IMR-90 (cell line): ENCODE measurements at regions not wholly inside any gene's neighbourhood (a gene's known extent, or its start where the extent isn't known, plus 50 kb on each side); places are given as distances from the start of the nearest gene placed in this dataset.

ENCODE experiments used
- ATAC-seq: fragments of 200-7000 bp; cut with Tn5 transposase; 2 replicates; pipeline ENCODE4 v1.9.1; 2020; ENCODE audit warnings: low read depth, mild to moderate bottlenecking, moderate library complexity
- BruUV-seq: library from RNA; stranded (reverse); fragments of 400-500 nt; replicated peaks from 2 replicates; lab custom pipeline; 2021; lab: Mats Ljungman, UMichigan
- CTCF ChIA-PET: fragments of 300-600 bp; formaldehyde crosslinking; extraction: SDS; loops from one replicate; lab custom pipeline; 2021; ENCODE audit warnings: antibody characterized with exemption; lab: Yijun Ruan, JAX
- POLR2A ChIA-PET: fragments of 300-600 bp; sonication (Branson Sonifier 250); formaldehyde crosslinking; loops from one replicate; lab custom pipeline; 2022; ENCODE audit warnings: antibody characterized with exemption; ENCODE audit not compliant: unreplicated experiment; lab: Charles Lee
- DNase-seq: peaks from one replicate; pipeline ENCODE4 v3.0.0; 2013
- H2AFZ ChIP-seq: replicated peaks from 2 replicates; pipeline ENCODE3; 2013; ENCODE audit warnings: low read length, mild to moderate bottlenecking; ENCODE audit not compliant: poor library complexity
- H2AK5ac ChIP-seq: 2 replicates; pipeline ENCODE4 v1.6.1; 2013; ENCODE audit warnings: low read depth, low read length, inconsistent platforms
- H2AK9ac ChIP-seq: replicated peaks from 2 replicates; pipeline ENCODE3; 2013; ENCODE audit warnings: mild to moderate bottlenecking, low read depth, low read length, moderate library complexity; ENCODE audit not compliant: poor library complexity
- H2BK120ac ChIP-seq: 2 replicates; pipeline ENCODE4 v1.6.1; 2013; ENCODE audit warnings: low read depth, low read length, inconsistent platforms
- H2BK15ac ChIP-seq: 3 replicates; pipeline ENCODE4 v1.6.1; 2013; ENCODE audit warnings: low read depth, low read length, inconsistent platforms
- H2BK20ac ChIP-seq: 2 replicates; pipeline ENCODE4 v1.6.1; 2013; ENCODE audit warnings: low read depth, mild to moderate bottlenecking, inconsistent platforms, low read length, moderate library complexity
- H2BK5ac ChIP-seq: 2 replicates; pipeline ENCODE4 v1.6.1; 2013; ENCODE audit warnings: mild to moderate bottlenecking, low read depth, low read length, inconsistent platforms; ENCODE audit not compliant: poor library complexity, severe bottlenecking
- H3K14ac ChIP-seq: replicated peaks from 2 replicates; pipeline ENCODE4 v1.6.1; 2013; ENCODE audit warnings: low read depth, low read length, inconsistent platforms
- H3K18ac ChIP-seq: 2 replicates; pipeline ENCODE4 v1.6.1; 2013; ENCODE audit warnings: low read depth, low read length, control low read depth
- H3K23ac ChIP-seq: 2 replicates; pipeline ENCODE4 v1.6.1; 2013; ENCODE audit warnings: low read depth, low read length, inconsistent platforms
- H3K27ac ChIP-seq: 2 replicates; pipeline ENCODE4 v1.5.1; 2013; ENCODE audit warnings: mild to moderate bottlenecking, control low read depth, low read length; ENCODE audit not compliant: insufficient read depth
- H3K27me3 ChIP-seq: 2 replicates; pipeline ENCODE4 v1.6.1; 2013; ENCODE audit warnings: low read length; ENCODE audit not compliant: control insufficient read depth, insufficient read depth
- H3K36me3 ChIP-seq: 2 replicates; pipeline ENCODE4 v1.6.1; 2013; ENCODE audit warnings: low read length, mixed read lengths; ENCODE audit not compliant: control insufficient read depth, insufficient read depth
- H3K4ac ChIP-seq: 2 replicates; pipeline ENCODE4 v1.6.1; 2013; ENCODE audit warnings: low read depth, low read length, inconsistent platforms
- H3K4me1 ChIP-seq: 2 replicates; pipeline ENCODE4 v1.6.1; 2013; ENCODE audit warnings: low read length, mixed read lengths; ENCODE audit not compliant: control insufficient read depth, insufficient read depth
- H3K4me2 ChIP-seq: 2 replicates; pipeline ENCODE4 v1.6.1; 2013; ENCODE audit warnings: low read depth, mild to moderate bottlenecking, control low read depth, low read length, moderate library complexity
- H3K4me3 ChIP-seq: 2 replicates; pipeline ENCODE4 v1.5.1; 2013; ENCODE audit warnings: low read depth, mild to moderate bottlenecking, control low read depth, low read length, moderate library complexity; ENCODE audit not compliant: insufficient read depth
- H3K56ac ChIP-seq: 2 replicates; pipeline ENCODE4 v1.6.1; 2013; ENCODE audit warnings: low read length, inconsistent platforms; ENCODE audit not compliant: insufficient read depth; ENCODE audit errors: extremely low read depth
- H3K79me1 ChIP-seq, 2 experiments: 2 replicates each; pipeline ENCODE4 v1.6.1; 2013; ENCODE audit warnings: low read length in 2 of 2, inconsistent platforms in 1 of 2, low read depth in 1 of 2
- H3K9ac ChIP-seq: 2 replicates; pipeline ENCODE4 v1.6.1; 2013; ENCODE audit warnings: low read depth, low read length, control low read depth
- H3K9me1 ChIP-seq: 2 replicates; pipeline ENCODE4 v1.6.1; 2013; ENCODE audit warnings: low read length, inconsistent platforms; ENCODE audit not compliant: insufficient read depth
- H3K9me3 ChIP-seq: 2 replicates; pipeline ENCODE4 v1.6.1; 2013; ENCODE audit warnings: low read length; ENCODE audit not compliant: control insufficient read depth, insufficient read depth
- H4K20me1 ChIP-seq: 2 replicates; pipeline ENCODE4 v1.6.1; 2013; ENCODE audit warnings: low read length, inconsistent platforms; ENCODE audit not compliant: insufficient read depth
- H4K5ac ChIP-seq: 2 replicates; pipeline ENCODE4 v1.6.1; 2013; ENCODE audit warnings: mild to moderate bottlenecking, low read depth, low read length, control low read depth
- H4K8ac ChIP-seq, 2 experiments: 2 replicates each; pipeline ENCODE4 v1.6.1; 2013; ENCODE audit warnings: low read depth in 2 of 2, low read length in 2 of 2, control low read depth in 1 of 2, inconsistent platforms in 1 of 2
- H4K91ac ChIP-seq: 2 replicates; pipeline ENCODE4 v1.6.1; 2013; ENCODE audit warnings: low read depth, low read length, inconsistent platforms; ENCODE audit not compliant: insufficient read depth
- BHLHE40 ChIP-seq: fragments of 150-350 bp; IDR thresholded peaks from 2 replicates; pipeline ENCODE4 v1.6.1; 2016; ENCODE audit warnings: mild to moderate bottlenecking, low read depth, low read length
- FOS ChIP-seq: fragments of 150-350 bp; IDR thresholded peaks from 2 replicates; pipeline ENCODE4 v1.6.1; 2016; ENCODE audit warnings: low read depth, low read length
- MXI1 ChIP-seq: IDR thresholded peaks from 2 replicates; pipeline ENCODE4 v1.6.1; 2012; ENCODE audit warnings: low read depth, mild to moderate bottlenecking, low read length, moderate library complexity, borderline replicate concordance
- POLR2A ChIP-seq: IDR thresholded peaks from 2 replicates; pipeline ENCODE4 v1.6.1; 2012; ENCODE audit warnings: mild to moderate bottlenecking, low read depth, low read length
- RAD21 ChIP-seq: IDR thresholded peaks from 2 replicates; pipeline ENCODE4 v1.6.1; 2012; ENCODE audit warnings: low read length, improper control_type of control experiment
- RFX5 ChIP-seq: IDR thresholded peaks from 2 replicates; pipeline ENCODE4 v1.8.0; 2012; ENCODE audit warnings: low read depth, mild to moderate bottlenecking, low read length, moderate library complexity
- SMC3 ChIP-seq: fragments of 150-350 bp; IDR thresholded peaks from 2 replicates; pipeline ENCODE4 v1.6.1; 2016; ENCODE audit warnings: low read depth, mild to moderate bottlenecking, antibody characterized with exemption, low read length, moderate library complexity
- WGBS, 2 experiments: methylation state at CpG; one replicate each; pipeline versions ENCODE4 v1.1.5 to v1.1.7; 2013; ENCODE audit warnings: missing lambda C conversion rate in 2 of 2; ENCODE audit not compliant: insufficient read length in 1 of 2; ENCODE audit errors: extremely low coverage in 2 of 2; 5-methylcytosine and 5-hydroxymethylcytosine counted together
- dilution Hi-C: fragments of 300-500 bp; cut with HindIII; formaldehyde crosslinking; loops from one replicate; pipeline ENCODE4 v1.14.3; 2018; ENCODE audit warnings: low sequenced_read_pairs; ENCODE audit not compliant: unreplicated experiment
- in situ Hi-C: fragments of 300-500 bp; cut with MboI; formaldehyde crosslinking; loops from 3 replicates; pipeline ENCODE4 v1.14.3; 2019; ENCODE audit warnings: low sequenced_read_pairs, inconsistent platforms, mixed read lengths
- intact Hi-C: fragments of 100-400 bp; cut with micrococcal nuclease; formaldehyde crosslinking; loops from 2 replicates; pipeline ENCODE4 v1.10.0; 2022
- TF ChIP-seq, protein P1 (sequence below): fragments of 150-350 bp; IDR thresholded peaks from 2 replicates; pipeline ENCODE4 v1.6.1; 2016; ENCODE audit warnings: low read depth, mild to moderate bottlenecking, low read length, moderate library complexity, borderline replicate concordance

- intact Hi-C loops = no loop called here
- CTCF ChIA-PET = no interaction called here
Measured at GRCh38 chr13:39811051-39811450, 155.6 kb downstream of the COG6 start.

More at GRCh38 chr13:39811051-39811450, 155.6 kb downstream of the COG6 start:
- DNase-seq (no peak), ATAC-seq (no peak)
- no peak overlapping the region for H2BK5ac ChIP-seq
- H3K9ac ChIP-seq = no peak overlapping the region
- WGBS, 2 experiments = no CpG with 5 or more reads among the region's 6 CpGs
- no peak overlapping the region for H3K18ac ChIP-seq
- H2BK120ac ChIP-seq = no peak overlapping the region
- H3K14ac ChIP-seq = no peak overlapping the region
- no peak overlapping the region for H4K8ac ChIP-seq
- no peaks in the 10 kb centered on the region for H3K4me1 ChIP-seq
- H3K27ac ChIP-seq = no peak overlapping the region
- no peaks in the 10 kb centered on the region; the same call in 1 of the 2 replicates for H3K27me3 ChIP-seq
- in situ Hi-C loops = no loop called here
- no peak overlapping the region for H4K5ac ChIP-seq
- no TSS peak for BruUV-seq
- H4K20me1 ChIP-seq = no peaks in the 10 kb centered on the region
- dilution Hi-C loops = no loop called here
- H2BK15ac ChIP-seq = no peak overlapping the region
- no peak overlapping the region for H2AK5ac ChIP-seq
- no peak overlapping the region for H3K4ac ChIP-seq
- no peak overlapping the region for H2AK9ac ChIP-seq
- H3K79me1 ChIP-seq = no peaks in the 10 kb centered on the region
- H3K4me3 ChIP-seq = no peak overlapping the region
- no peak overlapping the region for H3K23ac ChIP-seq
- H3K9me3 ChIP-seq = no peaks in the 10 kb centered on the region
- no peaks in the 10 kb centered on the region for H3K36me3 ChIP-seq
- no peak overlapping the region for H2BK20ac ChIP-seq
- H2AFZ ChIP-seq = peak overlapping the region; percentile 14
- H3K9me1 ChIP-seq = no peaks in the 10 kb centered on the region
- no peak overlapping the region for H3K4me2 ChIP-seq
- H3K56ac ChIP-seq = no peak overlapping the region
- TF ChIP-seq FOS (no peak), RAD21 (no peak), POLR2A (no peak), RFX5 (no peak), BHLHE40 (no peak), MXI1 (no peak), SMC3 (no peak)
- TF ChIP-seq, protein P1, sequence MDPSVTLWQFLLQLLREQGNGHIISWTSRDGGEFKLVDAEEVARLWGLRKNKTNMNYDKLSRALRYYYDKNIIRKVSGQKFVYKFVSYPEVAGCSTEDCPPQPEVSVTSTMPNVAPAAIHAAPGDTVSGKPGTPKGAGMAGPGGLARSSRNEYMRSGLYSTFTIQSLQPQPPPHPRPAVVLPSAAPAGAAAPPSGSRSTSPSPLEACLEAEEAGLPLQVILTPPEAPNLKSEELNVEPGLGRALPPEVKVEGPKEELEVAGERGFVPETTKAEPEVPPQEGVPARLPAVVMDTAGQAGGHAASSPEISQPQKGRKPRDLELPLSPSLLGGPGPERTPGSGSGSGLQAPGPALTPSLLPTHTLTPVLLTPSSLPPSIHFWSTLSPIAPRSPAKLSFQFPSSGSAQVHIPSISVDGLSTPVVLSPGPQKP = no peak
- POLR2A ChIA-PET = no interaction called here
- H4K91ac ChIP-seq = no peak overlapping the region
